GM12875 (cell line): ENCODE measurements at regions not wholly inside any gene's neighbourhood (a gene's known extent, or its start where the extent isn't known, plus 50 kb on each side); places are given as distances from the start of the nearest gene placed in this dataset.

Experiments used
- H3K4me3 ChIP-seq: one replicate; pipeline ENCODE4 v1.5.1; 2011; ENCODE audit warnings: low read depth, low read length, control low read depth
- TF ChIP-seq, protein P1 (sequence below): IDR thresholded peaks from 2 replicates; pipeline ENCODE4 v1.5.1; 2011; ENCODE audit warnings: low read depth, mild to moderate bottlenecking, control low read depth, inconsistent platforms, low read length, moderate library complexity, borderline replicate concordance; ENCODE audit not compliant: insufficient read depth

DNA sequence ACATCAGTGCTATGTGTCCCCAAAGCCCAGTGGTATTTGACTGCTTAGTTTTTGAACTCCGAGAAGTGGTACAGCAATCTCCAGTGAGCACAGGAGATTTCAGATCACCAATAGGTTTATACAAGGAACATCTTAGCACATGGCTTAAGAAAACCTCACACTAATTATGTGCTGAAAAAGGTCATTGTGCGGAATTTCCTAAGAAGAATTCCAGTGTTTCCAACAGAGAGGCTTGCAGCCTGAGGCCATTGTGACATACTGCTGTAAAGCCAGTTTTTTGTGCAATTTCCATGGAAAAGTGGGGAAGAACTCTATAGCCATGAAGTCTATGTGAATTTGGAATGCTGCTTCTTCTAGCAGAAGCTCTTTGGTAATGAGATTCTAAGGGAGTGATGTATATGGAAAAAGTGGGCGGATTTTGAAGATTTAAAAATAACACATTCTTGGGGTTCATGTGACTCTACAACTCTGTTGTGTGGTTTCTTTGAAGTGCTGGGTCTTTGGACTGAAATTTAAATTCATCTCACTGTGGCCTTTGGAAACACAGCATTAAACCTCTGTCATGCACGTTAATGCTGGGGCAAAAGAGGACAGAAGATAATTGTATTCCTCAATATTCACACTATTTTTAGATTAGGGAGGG, 110.5 kb upstream of the CD180 start:
- H3K4me3 ChIP-seq, result no peak overlapping the region
- TF ChIP-seq, protein P1, sequence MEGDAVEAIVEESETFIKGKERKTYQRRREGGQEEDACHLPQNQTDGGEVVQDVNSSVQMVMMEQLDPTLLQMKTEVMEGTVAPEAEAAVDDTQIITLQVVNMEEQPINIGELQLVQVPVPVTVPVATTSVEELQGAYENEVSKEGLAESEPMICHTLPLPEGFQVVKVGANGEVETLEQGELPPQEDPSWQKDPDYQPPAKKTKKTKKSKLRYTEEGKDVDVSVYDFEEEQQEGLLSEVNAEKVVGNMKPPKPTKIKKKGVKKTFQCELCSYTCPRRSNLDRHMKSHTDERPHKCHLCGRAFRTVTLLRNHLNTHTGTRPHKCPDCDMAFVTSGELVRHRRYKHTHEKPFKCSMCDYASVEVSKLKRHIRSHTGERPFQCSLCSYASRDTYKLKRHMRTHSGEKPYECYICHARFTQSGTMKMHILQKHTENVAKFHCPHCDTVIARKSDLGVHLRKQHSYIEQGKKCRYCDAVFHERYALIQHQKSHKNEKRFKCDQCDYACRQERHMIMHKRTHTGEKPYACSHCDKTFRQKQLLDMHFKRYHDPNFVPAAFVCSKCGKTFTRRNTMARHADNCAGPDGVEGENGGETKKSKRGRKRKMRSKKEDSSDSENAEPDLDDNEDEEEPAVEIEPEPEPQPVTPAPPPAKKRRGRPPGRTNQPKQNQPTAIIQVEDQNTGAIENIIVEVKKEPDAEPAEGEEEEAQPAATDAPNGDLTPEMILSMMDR, result no peak

GRCh38 chr5:67305913-67306710, 109.5 kb upstream of the CD180 start:
- no peak overlapping the region for H3K4me3 ChIP-seq
- TF ChIP-seq, protein P1, result no peak

DNA sequence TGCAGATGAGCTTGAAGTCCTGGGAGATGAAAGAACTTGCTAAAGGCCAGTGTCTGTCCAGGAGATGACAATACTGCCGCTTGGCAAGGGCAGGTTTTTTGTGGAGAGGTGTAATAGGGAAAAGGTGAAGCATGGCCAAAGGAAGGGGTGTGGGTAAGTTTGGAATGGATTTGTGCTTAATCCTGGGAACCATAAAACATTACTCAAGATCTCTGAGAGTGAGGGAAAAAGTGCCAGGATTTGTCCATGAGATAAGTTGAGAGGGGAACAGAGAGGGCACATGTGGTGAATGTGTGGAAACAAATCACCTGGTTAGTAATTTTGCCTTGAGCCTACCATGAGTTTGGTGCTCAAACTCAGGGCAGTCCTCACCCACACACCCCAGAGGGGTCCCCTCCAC, 108.8 kb upstream of the CD180 start:
- H3K4me3 ChIP-seq, result no peak overlapping the region
- TF ChIP-seq, protein P1, result no peak

- no peak overlapping the region for H3K4me3 ChIP-seq
- TF ChIP-seq, protein P1, result no peak
Observed at GRCh38 chr5:67303356-67303755, 106.8 kb upstream of the CD180 start.

DNA sequence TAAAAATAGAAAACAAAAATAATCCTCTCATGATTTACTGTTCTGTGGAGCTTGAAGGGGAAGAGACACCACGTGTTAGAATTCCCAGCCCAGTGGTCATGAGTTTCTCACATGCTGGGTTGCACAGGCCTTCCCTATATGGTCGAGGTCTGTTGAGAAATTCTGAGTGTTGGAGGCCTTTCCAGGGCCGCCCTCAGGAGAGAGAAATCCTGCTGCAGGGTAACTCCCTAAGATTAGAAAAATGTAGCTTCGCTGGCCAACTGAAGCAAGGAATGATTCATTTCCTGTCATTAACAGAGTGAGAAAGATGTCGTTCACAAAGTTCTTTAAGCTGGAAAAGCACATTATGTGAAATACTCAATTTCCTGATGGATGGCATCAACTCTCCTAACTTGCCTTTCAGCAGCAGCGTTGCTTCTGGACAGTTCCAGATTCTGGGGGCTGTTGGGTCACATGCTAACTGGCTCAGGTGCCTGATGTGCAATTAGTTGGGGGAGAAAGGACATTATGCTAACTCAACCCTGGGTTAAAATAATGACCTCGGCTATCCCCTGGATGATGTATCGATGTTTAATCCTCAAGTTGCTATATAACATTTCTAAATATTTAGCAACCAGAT, 104.8 kb upstream of the CD180 start:
- H3K4me3 ChIP-seq, result no peak overlapping the region
- TF ChIP-seq, protein P1, result no peak

GRCh38 chr5:67300326-67300725, 103.7 kb upstream of the CD180 start:
- TF ChIP-seq, protein P1, result no peak
- no peak overlapping the region for H3K4me3 ChIP-seq

- H3K4me3 ChIP-seq, result no peak overlapping the region
- TF ChIP-seq, protein P1, result no peak
Observed at GRCh38 chr5:67299231-67299735, 102.7 kb upstream of the CD180 start.
